ENCODE measurements at regions not wholly inside any gene's neighbourhood (a gene's known extent, or its start where the extent isn't known, plus 50 kb on each side); places are given as distances from the start of the nearest gene placed in this dataset.

GRCh38 chr4:135434936-135435335 is 1233.3 kb upstream of the PABPC4L start:
- H3K36me3 ChIP-seq (ENCODE audit: control insufficient read depth in 4 of 4, insufficient read depth in 4 of 4, low read length in 4 of 4) = no peaks in the 10 kb centered on the region
- no peak for TF ChIP-seq CTCF (IDR thresholded peaks at IDR 0.05; ENCODE audit: control extremely low read depth, extremely low read depth)
- no peak for ATAC-seq (ENCODE audit: insufficient read depth, low FRiP score)
- 76 to 77% methylated on average over 2 of the region's 2 CpGs for WGBS, 2 donors
- H3K4me3 ChIP-seq = no peak overlapping the region
- H3K27ac ChIP-seq (ENCODE audit: low read depth in 1 of 2, low read length in 1 of 2) = no peak overlapping the region
- H3K4me1 ChIP-seq (ENCODE audit: control insufficient read depth in 5 of 5, insufficient read depth in 5 of 5, low read length in 5 of 5) = no peaks in the 10 kb centered on the region
- H3K9me3 ChIP-seq (ENCODE audit: control insufficient read depth in 4 of 4, insufficient read depth in 3 of 4, low read length in 3 of 4) = peaks cover 0 to 2% (median 0%) of the 10 kb centered on the region in 4 donors
- DNase-seq = no peak
- no peak overlapping the region for H3K9ac ChIP-seq (ENCODE audit: insufficient read depth in 1 of 2, low read length in 2 of 2)
- no peaks in the 10 kb centered on the region for H3K27me3 ChIP-seq (ENCODE audit: control insufficient read depth in 3 of 3, insufficient read depth in 3 of 3, low read length in 2 of 3)

DNA sequence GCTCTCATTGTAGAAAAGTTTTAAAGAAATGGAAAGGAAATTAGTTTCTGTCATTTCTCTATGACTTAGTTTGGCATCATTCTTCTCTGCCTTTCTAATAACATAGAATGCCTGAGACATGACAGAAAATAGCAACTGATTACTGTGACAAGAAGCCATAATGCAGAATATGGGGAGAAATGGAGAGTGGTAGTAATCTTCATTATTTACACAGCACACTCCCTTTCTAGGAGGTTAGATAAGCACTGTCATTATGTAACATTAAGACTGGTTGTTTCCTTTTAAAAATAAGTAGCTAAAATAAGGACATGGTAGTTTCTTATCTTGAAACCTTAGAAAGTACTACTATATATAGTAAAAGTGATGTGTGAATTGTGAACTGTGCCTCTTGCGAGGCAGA is 1227.9 kb upstream of the PABPC4L start:
- no peak for TF ChIP-seq CTCF (IDR thresholded peaks at IDR 0.05; ENCODE audit: control extremely low read depth, extremely low read depth)
- Histone ChIP-seq H3K27ac (ENCODE audit: low read depth in 1 of 2, low read length in 1 of 2) (no peak overlapping the region), H3K36me3 (ENCODE audit: control insufficient read depth in 4 of 4, insufficient read depth in 4 of 4, low read length in 4 of 4) (no peaks in the 10 kb centered on the region), H3K4me1 (ENCODE audit: control insufficient read depth in 5 of 5, insufficient read depth in 5 of 5, low read length in 5 of 5) (no peaks in the 10 kb centered on the region), H3K9me3 (ENCODE audit: control insufficient read depth in 4 of 4, insufficient read depth in 3 of 4, low read length in 3 of 4) (no peaks in the 10 kb centered on the region), H3K27me3 (ENCODE audit: control insufficient read depth in 3 of 3, insufficient read depth in 3 of 3, low read length in 2 of 3) (no peaks in the 10 kb centered on the region), H3K4me3 (no peak overlapping the region), H3K9ac (ENCODE audit: insufficient read depth in 1 of 2, low read length in 2 of 2) (no peak overlapping the region)
- DNase-seq (no peak), ATAC-seq (ENCODE audit: insufficient read depth, low FRiP score) (no peak)
- 87 to 92% methylated on average over 1 of the region's 1 CpG for WGBS, 2 donors

DNA sequence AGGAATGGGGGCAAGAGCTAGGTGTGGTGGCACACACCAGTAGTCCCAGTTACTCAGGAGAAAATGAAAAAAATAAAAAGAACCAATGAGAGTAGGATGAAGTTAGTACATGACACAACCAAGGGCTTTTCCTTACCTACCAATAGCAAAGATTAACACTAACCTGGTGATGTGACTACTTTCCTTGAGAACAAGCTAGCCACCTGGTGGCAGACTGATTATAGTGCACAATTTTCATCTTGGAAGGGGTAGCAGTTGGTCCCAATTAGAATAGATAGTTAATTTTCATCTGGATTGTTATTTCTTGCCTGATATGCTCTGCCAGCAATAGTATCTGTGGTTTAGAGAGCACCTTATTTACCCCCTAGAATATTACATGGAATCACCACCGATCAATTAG is 1216.8 kb upstream of the PABPC4L start:
- DNase-seq (no peak), ATAC-seq (ENCODE audit: insufficient read depth, low FRiP score) (no peak)
- TF ChIP-seq CTCF (IDR thresholded peaks at IDR 0.05; ENCODE audit: control extremely low read depth, extremely low read depth) = no peak
- WGBS, 2 donors = 79 to 98% methylated on average over 1 of the region's 1 CpG
- Histone ChIP-seq H3K27me3 (ENCODE audit: control insufficient read depth in 3 of 3, insufficient read depth in 3 of 3, low read length in 2 of 3) (no peaks in the 10 kb centered on the region), H3K9ac (ENCODE audit: insufficient read depth in 1 of 2, low read length in 2 of 2) (no peak overlapping the region), H3K27ac (ENCODE audit: low read depth in 1 of 2, low read length in 1 of 2) (no peak overlapping the region), H3K36me3 (ENCODE audit: control insufficient read depth in 4 of 4, insufficient read depth in 4 of 4, low read length in 4 of 4) (no peaks in the 10 kb centered on the region), H3K4me1 (ENCODE audit: control insufficient read depth in 5 of 5, insufficient read depth in 5 of 5, low read length in 5 of 5) (no peaks in the 10 kb centered on the region), H3K4me3 (no peak overlapping the region), H3K9me3 (ENCODE audit: control insufficient read depth in 4 of 4, insufficient read depth in 3 of 4, low read length in 3 of 4) (peaks cover 0 to 3% (median under 1%) of the 10 kb centered on the region in 4 donors)

DNA sequence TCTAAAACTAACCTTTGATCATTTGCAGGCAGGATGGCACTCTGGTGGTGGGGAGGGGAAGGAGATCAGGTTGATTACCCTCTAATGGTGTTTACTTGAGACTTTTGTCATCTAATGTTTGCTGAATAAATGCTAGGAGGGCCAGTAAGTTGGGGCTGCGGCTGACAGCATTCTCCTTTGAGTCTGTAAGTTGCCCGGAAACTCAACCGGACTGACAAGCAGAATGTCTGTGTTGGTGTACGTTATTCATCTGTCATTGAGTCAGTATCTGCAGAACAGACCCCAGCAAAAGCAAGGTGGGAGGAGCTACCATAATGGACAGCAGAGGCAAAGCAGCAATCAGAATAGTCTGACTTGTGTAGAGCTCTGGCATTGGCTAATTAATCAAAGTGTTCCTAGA is 1210.6 kb upstream of the PABPC4L start:
- no peaks in the 10 kb centered on the region for H3K27me3 ChIP-seq (ENCODE audit: control insufficient read depth in 3 of 3, insufficient read depth in 3 of 3, low read length in 2 of 3)
- no peak overlapping the region for H3K9ac ChIP-seq (ENCODE audit: insufficient read depth in 1 of 2, low read length in 2 of 2)
- no peak for DNase-seq
- TF ChIP-seq CTCF (IDR thresholded peaks at IDR 0.05; ENCODE audit: control extremely low read depth, extremely low read depth) = no peak
- H3K36me3 ChIP-seq (ENCODE audit: control insufficient read depth in 4 of 4, insufficient read depth in 4 of 4, low read length in 4 of 4) = no peaks in the 10 kb centered on the region
- H3K27ac ChIP-seq (ENCODE audit: low read depth in 1 of 2, low read length in 1 of 2) = no peak overlapping the region
- no peak overlapping the region for H3K4me3 ChIP-seq
- H3K9me3 ChIP-seq (ENCODE audit: control insufficient read depth in 4 of 4, insufficient read depth in 3 of 4, low read length in 3 of 4) = peaks cover 0 to 6% (median 2%) of the 10 kb centered on the region in 4 donors
- ATAC-seq (ENCODE audit: insufficient read depth, low FRiP score) = no peak
- H3K4me1 ChIP-seq (ENCODE audit: control insufficient read depth in 5 of 5, insufficient read depth in 5 of 5, low read length in 5 of 5) = peaks cover 0 to 3% (median 0%) of the 10 kb centered on the region in 5 donors
- 76 to 84% methylated on average over 4 of the region's 4 CpGs for WGBS, 2 donors
